ENCODE measurements at regions not wholly inside any gene's neighbourhood (a gene's known extent, or its start where the extent isn't known, plus 50 kb on each side); places are given as distances from the start of the nearest gene placed in this dataset.

GRCh38 chr7:155954550-155955366 lies 142.5 kb upstream of the SHH start:
- DNase-seq (ENCODE audit: unreplicated experiment) = no peak
- ChIA-PET POLR2A (interaction anchor here (0.5 to 0.6 kb wide), 2 partner anchors 41 to 702 kb away, joined by 3 to 4 read pairs; no protein-coding TSS in a partner anchor), CTCF (interaction anchor here (0.5 to 0.6 kb wide), 2 partner anchors 60 to 94 kb away, joined by 3 read pairs; no protein-coding TSS in a partner anchor)
- no peak for TF ChIP-seq CTCF (IDR thresholded peaks at IDR 0.05; ENCODE audit: unreplicated experiment)
- H3K27ac Mint-ChIP-seq (ENCODE audit: low read depth, unreplicated experiment) = no peak overlapping the region
- intact Hi-C loops (cut with micrococcal nuclease) = loop anchor here (5.0 kb wide), 1 partner anchor 137 kb away; no protein-coding TSS in a partner anchor
- no peaks in the 10 kb centered on the region for H3K36me3 Mint-ChIP-seq (ENCODE audit: insufficient read depth, unreplicated experiment)
- H3K9me3 Mint-ChIP-seq (ENCODE audit: unreplicated experiment) = no peaks in the 10 kb centered on the region
- no peaks in the 10 kb centered on the region for H3K27me3 Mint-ChIP-seq (ENCODE audit: insufficient read depth, unreplicated experiment)
- H3K4me1 Mint-ChIP-seq (ENCODE audit: insufficient read depth, unreplicated experiment) = peaks cover 20% of the 10 kb centered on the region
- no peak overlapping the region for H3K4me3 Mint-ChIP-seq (ENCODE audit: unreplicated experiment)
- no TSS peak for BruUV-seq (replicated peaks)

- BruUV-seq (replicated peaks) = no TSS peak
- CTCF ChIA-PET = interaction anchor here (0.6 kb wide), 1 partner anchor 59 kb away, joined by 3 read pairs; no protein-coding TSS in a partner anchor
- H3K9me3 Mint-ChIP-seq (ENCODE audit: unreplicated experiment) = no peaks in the 10 kb centered on the region
- peak overlapping the region; percentile 59 for H3K27ac Mint-ChIP-seq (ENCODE audit: low read depth, unreplicated experiment)
- H3K36me3 Mint-ChIP-seq (ENCODE audit: insufficient read depth, unreplicated experiment) = no peaks in the 10 kb centered on the region
- POLR2A ChIA-PET = interaction anchor here (0.5 to 4.9 kb wide), 3 partner anchors 8 to 703 kb away, joined by 3 to 25 read pairs (median 4); no protein-coding TSS in a partner anchor
- TF ChIP-seq CTCF (IDR thresholded peaks at IDR 0.05; ENCODE audit: unreplicated experiment) = no peak
- H3K4me1 Mint-ChIP-seq (ENCODE audit: insufficient read depth, unreplicated experiment) = peaks cover 20% of the 10 kb centered on the region
- H3K27me3 Mint-ChIP-seq (ENCODE audit: insufficient read depth, unreplicated experiment) = no peaks in the 10 kb centered on the region
- H3K4me3 Mint-ChIP-seq (ENCODE audit: unreplicated experiment) = no peak overlapping the region
- intact Hi-C loops (cut with micrococcal nuclease) = loop anchor here (5.0 kb wide), 1 partner anchor 137 kb away; no protein-coding TSS in a partner anchor
- DNase-seq (ENCODE audit: unreplicated experiment) = no peak
These were observed 141.7 kb upstream of the SHH start for GRCh38 chr7:155953781-155954549.

- ChIA-PET CTCF (no interaction called here), POLR2A (interaction anchor here (4.9 kb wide), 1 partner anchor 8 kb away, joined by 25 read pairs; no protein-coding TSS in a partner anchor)
- no peaks in the 10 kb centered on the region for H3K9me3 Mint-ChIP-seq (ENCODE audit: unreplicated experiment)
- H3K4me3 Mint-ChIP-seq (ENCODE audit: unreplicated experiment) = no peak overlapping the region
- no TSS peak for BruUV-seq (replicated peaks)
- no peaks in the 10 kb centered on the region for H3K27me3 Mint-ChIP-seq (ENCODE audit: insufficient read depth, unreplicated experiment)
- no peaks in the 10 kb centered on the region for H3K36me3 Mint-ChIP-seq (ENCODE audit: insufficient read depth, unreplicated experiment)
- H3K4me1 Mint-ChIP-seq (ENCODE audit: insufficient read depth, unreplicated experiment) = peaks cover 20% of the 10 kb centered on the region
- intact Hi-C loops (cut with micrococcal nuclease) = loop anchor here (5.0 kb wide), 1 partner anchor 136 kb away; no protein-coding TSS in a partner anchor
- peak overlapping the region; percentile 59 for H3K27ac Mint-ChIP-seq (ENCODE audit: low read depth, unreplicated experiment)
- no peak for TF ChIP-seq CTCF (IDR thresholded peaks at IDR 0.05; ENCODE audit: unreplicated experiment)
- DNase-seq (ENCODE audit: unreplicated experiment) = no peak
These were observed 141.2 kb upstream of the SHH start for GRCh38 chr7:155953501-155953778.

Measured in MCF 10A (cell line).